ENCODE measurements at regions not wholly inside any gene's neighbourhood (a gene's known extent, or its start where the extent isn't known, plus 50 kb on each side); places are given as distances from the start of the nearest gene placed in this dataset.

DNA sequence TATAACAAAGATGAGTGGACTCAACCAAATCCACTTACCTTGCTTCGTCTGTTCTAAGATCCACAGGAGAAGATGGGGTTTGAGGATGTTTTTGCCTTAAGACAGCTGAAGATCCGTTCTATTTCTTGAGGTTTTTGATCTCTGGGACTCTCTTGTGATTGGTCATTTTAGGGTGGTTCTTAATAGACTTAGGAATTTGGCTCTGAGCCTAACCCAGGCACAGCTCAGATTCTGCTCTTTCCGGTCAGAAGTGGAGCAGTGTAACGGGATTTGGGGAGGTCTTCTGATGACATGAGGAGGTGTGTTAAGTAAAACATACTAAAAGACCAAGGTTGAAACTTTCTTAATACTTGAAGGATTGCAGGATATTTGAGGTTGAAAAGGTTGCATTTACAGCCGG is 166.9 kb downstream of the DMRT2 start:
- TF ChIP-seq, protein P1, sequence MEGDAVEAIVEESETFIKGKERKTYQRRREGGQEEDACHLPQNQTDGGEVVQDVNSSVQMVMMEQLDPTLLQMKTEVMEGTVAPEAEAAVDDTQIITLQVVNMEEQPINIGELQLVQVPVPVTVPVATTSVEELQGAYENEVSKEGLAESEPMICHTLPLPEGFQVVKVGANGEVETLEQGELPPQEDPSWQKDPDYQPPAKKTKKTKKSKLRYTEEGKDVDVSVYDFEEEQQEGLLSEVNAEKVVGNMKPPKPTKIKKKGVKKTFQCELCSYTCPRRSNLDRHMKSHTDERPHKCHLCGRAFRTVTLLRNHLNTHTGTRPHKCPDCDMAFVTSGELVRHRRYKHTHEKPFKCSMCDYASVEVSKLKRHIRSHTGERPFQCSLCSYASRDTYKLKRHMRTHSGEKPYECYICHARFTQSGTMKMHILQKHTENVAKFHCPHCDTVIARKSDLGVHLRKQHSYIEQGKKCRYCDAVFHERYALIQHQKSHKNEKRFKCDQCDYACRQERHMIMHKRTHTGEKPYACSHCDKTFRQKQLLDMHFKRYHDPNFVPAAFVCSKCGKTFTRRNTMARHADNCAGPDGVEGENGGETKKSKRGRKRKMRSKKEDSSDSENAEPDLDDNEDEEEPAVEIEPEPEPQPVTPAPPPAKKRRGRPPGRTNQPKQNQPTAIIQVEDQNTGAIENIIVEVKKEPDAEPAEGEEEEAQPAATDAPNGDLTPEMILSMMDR (conservative IDR thresholded peaks at IDR 0.05; ENCODE audit: low read depth in 2 of 2), result no peak
- no peak for TF ChIP-seq JUNB (IDR thresholded peaks at IDR 0.05; ENCODE audit: unreplicated experiment)

All from GM23338 (cell line).